Activated naive CD8-positive, alpha-beta T cell (primary cell): ENCODE measurements at regions not wholly inside any gene's neighbourhood (a gene's known extent, or its start where the extent isn't known, plus 50 kb on each side); places are given as distances from the start of the nearest gene placed in this dataset.

ENCODE experiments used
- H3K27ac Mint-ChIP-seq: one replicate; pipeline ENCODE4 v1.8.0; 2021; ENCODE audit warnings: mixed read lengths
- H3K27me3 Mint-ChIP-seq: one replicate; pipeline ENCODE4 v1.8.0; 2021; ENCODE audit warnings: mixed read lengths
- H3K36me3 Mint-ChIP-seq: one replicate; pipeline ENCODE4 v1.8.0; 2021; ENCODE audit warnings: mixed read lengths
- H3K4me1 Mint-ChIP-seq: one replicate; pipeline ENCODE4 v1.8.0; 2021; ENCODE audit warnings: low read depth, mixed read lengths
- H3K4me3 Mint-ChIP-seq: one replicate; pipeline ENCODE4 v1.8.0; 2021; ENCODE audit warnings: mild to moderate bottlenecking, mixed read lengths
- H3K9me3 Mint-ChIP-seq: one replicate; pipeline ENCODE4 v1.8.0; 2021; ENCODE audit warnings: low read depth, mixed read lengths

DNA sequence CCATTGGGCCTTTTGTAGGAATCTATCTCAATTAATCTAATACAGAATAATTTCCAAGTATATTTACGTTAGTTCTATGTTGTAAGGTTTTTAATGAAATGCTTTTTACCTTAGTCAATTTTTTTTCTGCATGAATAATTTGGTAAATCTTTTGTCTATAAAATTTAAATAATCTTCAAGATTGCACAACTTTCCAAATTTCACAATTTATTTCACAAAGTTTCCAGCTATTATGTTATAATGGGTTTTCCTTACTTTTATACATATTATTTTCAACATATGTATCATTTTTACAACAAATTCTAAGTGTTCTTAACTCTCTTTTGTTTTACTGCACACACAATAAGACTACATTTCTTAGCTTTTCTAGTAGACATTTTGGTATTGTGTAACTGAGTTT lies 470.7 kb downstream of the ETV1 start:
- no peaks in the 10 kb centered on the region for H3K9me3 Mint-ChIP-seq
- no peak overlapping the region for H3K4me3 Mint-ChIP-seq
- no peak overlapping the region for H3K27ac Mint-ChIP-seq
- H3K36me3 Mint-ChIP-seq = no peaks in the 10 kb centered on the region
- no peaks in the 10 kb centered on the region for H3K4me1 Mint-ChIP-seq
- no peaks in the 10 kb centered on the region for H3K27me3 Mint-ChIP-seq

DNA sequence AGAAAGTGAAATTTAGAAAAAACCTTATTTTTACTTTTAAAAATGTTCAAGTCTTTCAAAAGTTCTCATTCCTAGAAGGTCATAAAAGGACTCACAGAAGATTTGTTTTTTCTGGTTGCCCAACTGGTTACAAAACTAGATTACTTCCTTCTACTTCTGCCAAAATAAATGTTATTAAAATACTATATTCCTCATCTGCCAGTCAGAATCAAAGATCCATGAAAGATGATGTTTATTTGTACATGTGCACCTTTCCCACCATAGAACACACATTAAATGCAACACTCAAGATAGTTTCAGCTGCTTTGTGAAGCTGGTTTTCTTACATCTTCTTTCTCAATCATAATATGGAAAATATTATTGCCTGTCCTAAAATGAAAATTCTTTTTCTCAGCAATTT lies 465.4 kb downstream of the ETV1 start:
- Mint-ChIP-seq H3K4me1 (no peaks in the 10 kb centered on the region), H3K4me3 (no peak overlapping the region), H3K36me3 (no peaks in the 10 kb centered on the region), H3K27me3 (no peaks in the 10 kb centered on the region), H3K9me3 (no peaks in the 10 kb centered on the region), H3K27ac (no peak overlapping the region)

DNA sequence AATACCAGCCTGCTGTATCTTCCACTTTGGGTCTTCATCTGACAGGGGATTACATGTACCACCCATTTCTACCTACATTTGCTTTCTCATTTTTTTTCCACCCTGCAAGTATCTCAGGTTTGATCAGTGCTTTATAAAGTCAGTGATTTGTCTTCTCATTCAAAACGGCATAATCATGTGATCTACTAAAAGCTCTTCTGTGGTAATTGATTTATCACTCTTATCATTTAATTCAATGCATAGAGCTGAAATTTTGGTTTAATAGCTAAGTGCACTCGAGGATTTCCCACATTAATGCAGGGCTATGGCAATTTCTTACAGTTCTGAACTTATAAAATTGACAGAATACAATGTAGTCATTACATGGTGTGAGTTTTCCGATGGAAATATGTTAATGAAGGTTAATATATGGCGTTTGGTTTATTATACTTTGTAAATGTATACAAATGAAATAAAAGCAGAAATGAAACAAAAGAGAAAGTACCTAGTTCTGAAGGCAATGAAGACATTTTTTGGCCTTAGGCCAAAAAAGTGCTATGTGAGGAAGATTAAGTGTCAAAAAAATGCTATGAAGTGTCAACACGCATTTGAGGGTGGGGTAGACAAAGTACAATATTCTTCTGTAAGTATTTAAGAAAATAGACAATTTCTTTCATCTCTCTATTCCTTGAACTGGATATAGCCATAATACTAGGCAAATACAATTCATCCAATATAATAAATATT lies 457.3 kb downstream of the ETV1 start:
- Mint-ChIP-seq H3K4me1 (no peaks in the 10 kb centered on the region), H3K36me3 (no peaks in the 10 kb centered on the region), H3K9me3 (no peaks in the 10 kb centered on the region), H3K4me3 (no peak overlapping the region), H3K27ac (no peak overlapping the region), H3K27me3 (no peaks in the 10 kb centered on the region)

DNA sequence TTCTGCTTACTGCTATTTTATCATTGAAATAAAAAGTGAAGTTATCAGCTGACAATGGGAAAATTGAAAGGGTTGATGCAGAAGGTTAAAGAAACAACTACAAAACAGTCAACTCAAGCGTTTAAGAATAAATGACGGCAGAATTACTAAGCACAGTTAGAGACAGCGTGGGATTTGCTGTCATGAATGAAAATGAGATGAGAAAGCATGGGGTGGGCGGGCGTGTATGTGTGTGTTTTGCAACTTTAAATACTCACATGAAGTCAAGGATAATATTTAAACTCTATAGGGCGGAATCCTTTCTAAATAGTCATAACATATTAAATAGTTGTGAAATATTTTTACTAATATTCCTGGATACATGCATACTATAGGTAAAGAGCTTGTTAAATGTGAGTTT lies 450.8 kb downstream of the ETV1 start:
- Mint-ChIP-seq H3K4me3 (no peak overlapping the region), H3K9me3 (no peaks in the 10 kb centered on the region), H3K27ac (no peak overlapping the region), H3K36me3 (no peaks in the 10 kb centered on the region), H3K27me3 (no peaks in the 10 kb centered on the region), H3K4me1 (no peaks in the 10 kb centered on the region)

DNA sequence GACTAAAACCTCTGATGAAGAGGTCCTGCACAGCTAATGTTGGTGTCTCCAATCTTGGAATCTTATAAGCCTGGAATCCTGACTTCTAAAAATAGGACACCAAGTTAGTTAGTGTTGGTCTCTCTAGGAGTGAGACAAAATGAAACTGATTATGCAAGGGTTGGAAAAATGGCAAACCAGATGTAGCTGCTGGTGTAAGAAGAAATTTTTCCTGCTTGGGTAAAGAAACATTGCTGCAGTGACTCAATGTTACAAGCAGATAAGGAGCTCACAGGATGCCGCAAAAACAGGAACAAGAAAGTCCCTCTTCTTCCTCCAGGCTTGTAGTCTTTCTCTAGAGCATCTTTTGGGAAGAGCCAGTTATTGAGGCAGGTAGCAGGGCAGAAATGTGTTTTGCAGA lies 449.0 kb downstream of the ETV1 start:
- H3K27ac Mint-ChIP-seq = no peak overlapping the region
- no peak overlapping the region for H3K4me3 Mint-ChIP-seq
- no peaks in the 10 kb centered on the region for H3K36me3 Mint-ChIP-seq
- H3K27me3 Mint-ChIP-seq = no peaks in the 10 kb centered on the region
- H3K9me3 Mint-ChIP-seq = no peaks in the 10 kb centered on the region
- no peaks in the 10 kb centered on the region for H3K4me1 Mint-ChIP-seq

DNA sequence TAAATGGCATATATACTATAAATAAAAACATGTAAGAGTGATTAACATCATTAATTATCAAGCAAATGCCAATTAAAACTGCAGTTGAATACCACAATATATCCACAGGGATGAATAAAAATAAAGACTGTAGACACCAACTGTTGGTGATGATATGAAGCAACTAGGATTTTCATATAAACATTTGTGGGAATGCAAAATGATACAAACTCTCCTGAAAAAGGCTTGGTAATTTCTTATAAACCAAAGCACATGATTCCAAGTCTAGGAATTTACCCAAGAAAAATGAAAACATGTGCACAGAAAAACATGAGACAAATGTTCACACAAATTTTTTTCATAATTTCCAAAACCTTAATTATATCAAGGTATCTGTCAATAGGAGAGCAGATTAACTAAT lies 448.1 kb downstream of the ETV1 start:
- Mint-ChIP-seq H3K36me3 (no peaks in the 10 kb centered on the region), H3K9me3 (no peaks in the 10 kb centered on the region), H3K27me3 (no peaks in the 10 kb centered on the region), H3K4me3 (no peak overlapping the region), H3K27ac (no peak overlapping the region), H3K4me1 (no peaks in the 10 kb centered on the region)

DNA sequence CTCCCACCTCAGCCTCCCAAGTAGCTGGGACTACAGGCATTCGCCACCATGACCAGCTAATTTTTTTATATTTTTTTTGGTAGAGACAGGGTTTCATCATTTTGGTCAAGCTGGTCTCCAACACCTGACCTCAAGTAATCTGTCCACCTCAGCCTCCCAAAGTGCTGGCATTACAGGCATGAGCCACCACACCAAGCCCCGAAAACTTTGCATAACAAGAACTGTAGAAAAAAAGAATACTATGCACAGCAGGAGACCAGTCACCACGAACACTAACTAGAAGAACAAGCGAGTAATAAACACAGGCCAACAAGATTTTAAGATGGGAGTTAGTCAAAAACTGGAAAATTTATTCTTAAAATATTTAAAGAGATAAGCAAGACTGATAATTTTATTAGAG lies 447.0 kb downstream of the ETV1 start:
- Mint-ChIP-seq H3K9me3 (no peaks in the 10 kb centered on the region), H3K4me1 (no peaks in the 10 kb centered on the region), H3K27ac (no peak overlapping the region), H3K36me3 (no peaks in the 10 kb centered on the region), H3K27me3 (no peaks in the 10 kb centered on the region), H3K4me3 (no peak overlapping the region)

DNA sequence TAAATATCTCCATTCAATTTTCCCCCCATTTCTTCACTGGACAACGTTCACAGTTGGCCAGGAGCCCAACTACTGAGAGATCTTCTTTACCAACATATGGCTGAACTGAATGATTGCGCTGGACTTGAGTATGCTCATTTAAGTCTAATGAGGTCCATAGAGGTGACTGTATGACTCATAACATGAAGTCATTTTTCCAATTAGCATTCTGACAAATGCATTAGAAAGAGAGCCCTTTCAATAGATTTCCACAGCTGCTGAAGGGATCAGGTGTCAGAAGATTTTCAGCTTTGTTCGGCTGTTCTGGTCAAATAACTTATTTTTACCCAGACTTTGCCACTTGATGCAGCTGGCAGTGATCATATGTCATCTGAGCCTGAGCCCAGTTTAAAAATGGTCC lies 438.0 kb downstream of the ETV1 start:
- no peaks in the 10 kb centered on the region for H3K27me3 Mint-ChIP-seq
- no peak overlapping the region for H3K27ac Mint-ChIP-seq
- H3K4me1 Mint-ChIP-seq = no peaks in the 10 kb centered on the region
- H3K36me3 Mint-ChIP-seq = no peaks in the 10 kb centered on the region
- no peak overlapping the region for H3K4me3 Mint-ChIP-seq
- peaks cover 4% of the 10 kb centered on the region for H3K9me3 Mint-ChIP-seq

DNA sequence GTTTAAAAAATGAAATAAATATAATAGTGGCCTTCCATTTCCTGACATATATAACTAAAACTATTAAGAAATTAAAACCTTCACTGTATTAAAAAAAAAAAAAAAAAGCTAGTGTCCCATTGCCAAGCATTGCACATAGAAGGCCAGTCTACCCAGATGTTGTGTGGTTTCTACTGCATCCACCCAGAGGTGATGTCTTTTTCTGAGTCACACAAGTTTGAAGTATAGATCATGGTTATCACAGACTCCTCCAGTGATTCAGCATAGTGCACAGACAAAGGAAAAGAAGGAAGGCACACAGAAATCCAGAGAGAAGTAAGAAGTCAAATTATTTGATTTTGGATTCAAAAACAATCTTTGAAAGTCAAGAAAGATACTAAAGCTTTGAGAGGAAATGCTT lies 429.0 kb downstream of the ETV1 start:
- H3K9me3 Mint-ChIP-seq = peaks cover 5% of the 10 kb centered on the region
- no peaks in the 10 kb centered on the region for H3K4me1 Mint-ChIP-seq
- H3K27ac Mint-ChIP-seq = no peak overlapping the region
- H3K36me3 Mint-ChIP-seq = no peaks in the 10 kb centered on the region
- no peak overlapping the region for H3K4me3 Mint-ChIP-seq
- no peaks in the 10 kb centered on the region for H3K27me3 Mint-ChIP-seq

DNA sequence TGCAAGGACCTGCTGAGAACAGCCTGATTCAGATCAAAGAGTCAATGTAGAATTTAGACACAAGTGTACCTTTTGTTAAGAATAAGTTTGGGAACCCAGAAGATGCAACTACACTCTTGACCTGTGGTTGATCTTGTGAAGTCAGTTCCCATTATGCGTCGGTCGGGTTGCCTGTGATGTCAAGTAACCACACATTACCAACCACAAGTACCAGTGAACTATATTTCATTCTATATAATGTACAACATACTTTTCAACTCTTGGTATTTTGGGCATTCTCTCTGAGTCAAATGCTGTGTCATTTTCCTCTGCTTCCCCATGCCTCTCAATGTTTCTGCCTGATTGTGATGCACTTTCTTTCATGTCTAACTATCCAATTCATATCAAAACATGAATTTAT lies 426.2 kb downstream of the ETV1 start:
- Mint-ChIP-seq H3K36me3 (no peaks in the 10 kb centered on the region), H3K4me1 (no peaks in the 10 kb centered on the region), H3K9me3 (peaks cover 5% of the 10 kb centered on the region), H3K4me3 (no peak overlapping the region), H3K27me3 (no peaks in the 10 kb centered on the region), H3K27ac (no peak overlapping the region)

DNA sequence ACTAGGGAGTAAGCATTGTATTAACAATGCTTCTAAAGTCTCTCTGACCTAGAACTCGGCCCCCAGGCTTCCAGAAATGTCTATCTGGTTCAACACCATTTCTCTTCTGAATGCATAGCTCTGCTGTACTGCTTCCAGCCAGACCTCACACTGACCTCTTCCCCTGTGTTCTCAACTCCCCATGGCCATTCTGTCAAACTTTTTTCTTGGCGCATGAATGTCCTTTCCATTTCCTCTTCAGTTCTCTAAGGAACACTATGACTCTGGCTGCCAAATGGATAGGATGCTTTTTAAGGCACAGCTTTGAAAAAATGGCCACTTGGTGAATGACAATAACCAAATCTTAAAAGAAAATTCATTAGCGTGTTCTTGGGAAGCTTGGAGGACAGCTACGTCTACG lies 425.8 kb downstream of the ETV1 start:
- Mint-ChIP-seq H3K27ac (no peak overlapping the region), H3K4me3 (no peak overlapping the region), H3K4me1 (no peaks in the 10 kb centered on the region), H3K27me3 (no peaks in the 10 kb centered on the region), H3K36me3 (no peaks in the 10 kb centered on the region), H3K9me3 (peaks cover 5% of the 10 kb centered on the region)

DNA sequence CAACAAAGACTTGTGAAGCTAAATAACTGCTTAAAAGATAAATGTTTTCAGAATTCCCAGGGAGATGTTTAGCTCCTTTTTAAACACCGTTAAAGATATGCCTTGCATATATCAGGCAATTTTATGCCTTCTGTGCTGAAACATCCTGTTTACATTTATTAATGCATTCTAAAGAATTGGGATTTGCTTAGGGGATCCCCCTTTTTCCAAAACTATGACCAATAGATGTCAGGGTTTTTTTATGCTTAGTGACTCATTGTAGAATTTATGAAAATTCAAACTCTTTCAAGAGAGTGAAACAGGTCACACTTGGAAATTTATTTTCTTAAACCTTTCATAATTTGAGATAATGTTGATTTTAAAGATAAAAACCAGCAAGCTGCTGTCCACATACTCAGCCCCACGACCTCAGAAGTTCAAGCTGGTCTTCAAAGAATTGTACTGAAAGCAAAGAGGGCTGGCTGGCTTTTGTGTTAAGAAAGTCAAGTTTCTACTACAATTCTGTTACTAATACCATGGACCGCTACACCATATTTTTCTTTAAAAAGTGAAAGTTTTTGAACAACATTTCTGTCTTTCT lies 411.8 kb downstream of the ETV1 start:
- Mint-ChIP-seq H3K27ac (no peak overlapping the region), H3K9me3 (no peaks in the 10 kb centered on the region), H3K4me3 (no peak overlapping the region), H3K27me3 (no peaks in the 10 kb centered on the region), H3K36me3 (no peaks in the 10 kb centered on the region), H3K4me1 (no peaks in the 10 kb centered on the region)

DNA sequence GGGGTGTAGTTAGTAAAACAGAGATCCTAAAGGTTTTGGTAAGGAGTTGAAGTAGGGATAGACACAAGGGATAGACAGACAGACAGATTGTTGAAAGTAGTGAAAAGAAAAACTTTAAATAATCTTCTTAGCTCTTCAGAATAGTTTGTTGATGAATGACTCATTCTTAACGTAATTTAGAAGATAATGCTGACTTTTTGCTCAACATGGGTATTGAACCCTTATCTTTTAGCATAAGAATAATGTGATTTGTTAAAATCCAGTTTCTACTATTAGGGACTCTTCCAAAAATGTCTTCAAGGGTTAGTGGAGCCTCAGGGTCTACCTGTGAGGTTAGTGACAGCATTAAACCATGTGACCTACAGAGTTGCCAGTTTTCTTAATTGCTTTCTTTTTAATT lies 411.2 kb downstream of the ETV1 start:
- Mint-ChIP-seq H3K4me1 (no peaks in the 10 kb centered on the region), H3K9me3 (no peaks in the 10 kb centered on the region), H3K27me3 (no peaks in the 10 kb centered on the region), H3K4me3 (no peak overlapping the region), H3K27ac (no peak overlapping the region), H3K36me3 (no peaks in the 10 kb centered on the region)

DNA sequence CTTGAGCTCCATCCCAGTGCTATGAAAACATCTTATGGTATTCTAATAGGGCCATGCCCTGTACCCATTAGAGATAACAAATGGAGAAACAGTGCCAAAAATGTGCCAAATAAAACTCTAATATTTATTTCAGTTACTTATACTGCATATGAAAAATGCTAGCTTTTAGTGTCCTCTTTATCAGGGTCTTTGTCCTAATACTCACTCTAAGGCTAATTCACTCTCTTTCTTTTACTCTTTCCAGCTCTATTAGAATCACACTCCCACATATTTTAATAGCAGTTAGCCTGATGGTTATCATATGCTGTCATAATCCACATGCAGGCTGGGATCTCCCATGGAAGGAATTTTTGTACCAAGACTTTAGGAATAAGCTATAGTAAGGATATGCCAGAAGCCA lies 408.4 kb downstream of the ETV1 start:
- H3K4me1 Mint-ChIP-seq = no peaks in the 10 kb centered on the region
- no peaks in the 10 kb centered on the region for H3K36me3 Mint-ChIP-seq
- no peaks in the 10 kb centered on the region for H3K27me3 Mint-ChIP-seq
- H3K9me3 Mint-ChIP-seq = no peaks in the 10 kb centered on the region
- no peak overlapping the region for H3K4me3 Mint-ChIP-seq
- no peak overlapping the region for H3K27ac Mint-ChIP-seq

DNA sequence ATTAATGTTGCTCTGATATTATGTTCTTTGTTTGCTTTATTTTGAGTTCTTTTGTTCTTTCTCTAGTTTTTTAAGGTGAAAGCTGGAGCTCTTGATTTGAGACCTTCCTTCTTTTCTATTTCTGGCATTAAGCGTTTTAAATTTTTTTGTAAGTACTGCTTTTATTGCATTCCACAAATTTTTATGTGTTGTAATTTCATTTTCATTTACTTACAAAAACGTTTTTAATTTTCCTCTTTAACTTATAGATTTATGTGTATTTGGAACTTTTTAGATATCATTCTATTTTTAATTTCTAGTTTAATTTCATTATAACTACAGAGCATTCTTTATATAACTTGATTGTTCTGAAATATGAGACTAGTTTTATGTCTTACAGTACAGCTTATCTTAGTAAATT lies 395.6 kb downstream of the ETV1 start:
- H3K4me1 Mint-ChIP-seq = no peaks in the 10 kb centered on the region
- peaks cover 14% of the 10 kb centered on the region for H3K9me3 Mint-ChIP-seq
- H3K36me3 Mint-ChIP-seq = no peaks in the 10 kb centered on the region
- H3K27ac Mint-ChIP-seq = no peak overlapping the region
- H3K4me3 Mint-ChIP-seq = no peak overlapping the region
- no peaks in the 10 kb centered on the region for H3K27me3 Mint-ChIP-seq

DNA sequence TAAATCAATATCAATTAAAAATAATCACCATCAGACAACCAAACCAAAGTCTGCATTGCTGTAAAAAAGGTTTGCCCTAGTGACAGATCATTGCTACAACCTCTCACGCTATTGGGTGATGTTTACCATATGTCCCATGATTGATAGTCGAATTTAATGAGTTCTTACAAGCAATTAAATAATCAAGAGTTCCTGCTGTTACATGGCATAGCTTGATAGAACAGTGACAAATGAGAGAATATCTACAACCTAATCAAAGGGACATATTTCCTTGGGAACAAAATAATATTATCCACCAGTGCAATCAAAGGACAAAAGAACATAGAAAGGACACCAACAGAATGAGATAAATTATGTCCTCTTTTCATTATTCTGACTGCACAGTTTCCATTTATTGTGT lies 387.4 kb downstream of the ETV1 start:
- no peaks in the 10 kb centered on the region for H3K27me3 Mint-ChIP-seq
- peaks cover 4% of the 10 kb centered on the region for H3K9me3 Mint-ChIP-seq
- no peaks in the 10 kb centered on the region for H3K4me1 Mint-ChIP-seq
- no peaks in the 10 kb centered on the region for H3K36me3 Mint-ChIP-seq
- no peak overlapping the region for H3K4me3 Mint-ChIP-seq
- no peak overlapping the region for H3K27ac Mint-ChIP-seq
